Naive thymus-derived CD4-positive, alpha-beta T cell (primary cell): ENCODE measurements at regions not wholly inside any gene's neighbourhood (a gene's known extent, or its start where the extent isn't known, plus 50 kb on each side); places are given as distances from the start of the nearest gene placed in this dataset.
"Not testable (repeated sequence)": the region's sequence is repeated elsewhere in the genome, so short reads cannot be mapped to it uniquely, and the experiment has no call there.

ENCODE experiments used
- ATAC-seq: fragments of 150-1000 bp; cut with Tn5 transposase; 2 replicates; pipeline ENCODE4 v1.10.0; 2021; ENCODE audit warnings: mild to moderate bottlenecking, moderate library complexity
- CTCF ChIA-PET: fragments of 350-600 bp; sonication (Branson Sonifier 250); formaldehyde crosslinking; loops from one replicate; lab custom pipeline; 2021; ENCODE audit warnings: antibody characterized with exemption; lab: Charles Lee
- POLR2A ChIA-PET: fragments of 350-600 bp; sonication (Branson Sonifier 250); formaldehyde crosslinking; loops from one replicate; lab custom pipeline; 2021; ENCODE audit warnings: antibody characterized with exemption, inconsistent platforms; lab: Charles Lee
- DNase-seq, 9 donors: peaks; one replicate each; pipeline versions ENCODE4 v3.0.0 to v3.0.0-alpha.2; 2020 to 2022; ENCODE audit warnings: mixed read lengths in 1 of 9
- H3K27ac ChIP-seq: one replicate; pipeline ENCODE4 v1.7.0; 2013; ENCODE audit warnings: mild to moderate bottlenecking, low read depth, low read length, moderate library complexity
- H3K27me3 ChIP-seq, 2 donors: one replicate each; pipeline ENCODE4 v1.7.0; 2013; ENCODE audit warnings: low read length in 2 of 2, mild to moderate bottlenecking in 2 of 2, moderate library complexity in 2 of 2; ENCODE audit not compliant: control insufficient read depth in 2 of 2, insufficient read depth in 2 of 2
- H3K36me3 ChIP-seq, 3 experiments: 1 replicate in 2 of 3; 2 replicates in 1 of 3; pipeline ENCODE4 v1.7.0; 2013; ENCODE audit warnings: low read length in 3 of 3, mild to moderate bottlenecking in 3 of 3, moderate library complexity in 1 of 3; ENCODE audit not compliant: insufficient read depth in 3 of 3, control insufficient read depth in 2 of 3
- H3K4me1 ChIP-seq, 2 donors: one replicate each; pipeline ENCODE4 v1.7.0; 2013; ENCODE audit warnings: low read length in 2 of 2, mild to moderate bottlenecking in 2 of 2, moderate library complexity in 1 of 2; ENCODE audit not compliant: control insufficient read depth in 2 of 2, insufficient read depth in 2 of 2
- H3K4me3 ChIP-seq: 2 replicates; pipeline ENCODE4 v1.7.0; 2013; ENCODE audit warnings: mild to moderate bottlenecking, low read length
- H3K9me3 ChIP-seq, 3 experiments: 1 replicate in 2 of 3; 2 replicates in 1 of 3; pipeline ENCODE4 v1.7.0; 2013; ENCODE audit warnings: low read length in 3 of 3; ENCODE audit not compliant: control insufficient read depth in 2 of 3
- H3K27ac Mint-ChIP-seq, 9 donors: one replicate each; pipeline ENCODE4 v1.8.0; 2020 to 2022; ENCODE audit warnings: mixed read lengths in 9 of 9, mild to moderate bottlenecking in 8 of 9, moderate library complexity in 5 of 9, inconsistent platforms in 2 of 9
- H3K27me3 Mint-ChIP-seq, 5 donors: one replicate each; pipeline ENCODE4 v1.8.0; 2021 to 2022; ENCODE audit warnings: mixed read lengths in 5 of 5, mild to moderate bottlenecking in 1 of 5
- H3K36me3 Mint-ChIP-seq, 5 donors: one replicate each; pipeline ENCODE4 v1.8.0; 2020 to 2022; ENCODE audit warnings: mixed read lengths in 5 of 5, mild to moderate bottlenecking in 3 of 5, inconsistent platforms in 1 of 5
- H3K4me1 Mint-ChIP-seq, 7 donors: one replicate each; pipeline ENCODE4 v1.8.0; 2020 to 2022; ENCODE audit warnings: mixed read lengths in 7 of 7, mild to moderate bottlenecking in 3 of 7, inconsistent platforms in 1 of 7
- H3K4me3 Mint-ChIP-seq, 10 donors: one replicate each; pipeline ENCODE4 v1.8.0; 2020 to 2022; ENCODE audit warnings: mild to moderate bottlenecking in 10 of 10, mixed read lengths in 10 of 10, moderate library complexity in 6 of 10, inconsistent platforms in 2 of 10
- H3K9me3 Mint-ChIP-seq, 11 donors: one replicate each; pipeline ENCODE4 v1.8.0; 2020 to 2022; ENCODE audit warnings: mixed read lengths in 11 of 11, mild to moderate bottlenecking in 4 of 11, inconsistent platforms in 1 of 11, moderate library complexity in 1 of 11
- intact Hi-C, 2 donors: fragments of 100-400 bp; cut with micrococcal nuclease; formaldehyde crosslinking; loops; one replicate each; pipeline ENCODE4 v1.15.1; 2023

- Mint-ChIP-seq H3K4me1 (no peaks in the 10 kb centered on the region), H3K27ac (no peak overlapping the region), H3K27me3 (no peaks in the 10 kb centered on the region), H3K9me3 (peaks cover 5 to 25% (median 11%) of the 10 kb centered on the region in 11 donors), H3K36me3 (peaks cover 0 to 5% (median 0%) of the 10 kb centered on the region in 5 donors), H3K4me3 (no peak overlapping the region)
- H3K4me1 ChIP-seq = no peaks in the 10 kb centered on the region
- H3K9me3 ChIP-seq = no peaks in the 10 kb centered on the region
- CTCF ChIA-PET = no interaction called here
- no peak for ATAC-seq
- intact Hi-C loops = no loop called here
- no peaks in the 10 kb centered on the region for H3K27me3 ChIP-seq
- H3K36me3 ChIP-seq = no peaks in the 10 kb centered on the region
- H3K4me3 ChIP-seq = no peak overlapping the region
- H3K27ac ChIP-seq = no peak overlapping the region
- POLR2A ChIA-PET = no interaction called here
- no peak for DNase-seq
Observed at GRCh38 chr13:55007681-55008080, 1979.1 kb downstream of the OLFM4 start.

DNA sequence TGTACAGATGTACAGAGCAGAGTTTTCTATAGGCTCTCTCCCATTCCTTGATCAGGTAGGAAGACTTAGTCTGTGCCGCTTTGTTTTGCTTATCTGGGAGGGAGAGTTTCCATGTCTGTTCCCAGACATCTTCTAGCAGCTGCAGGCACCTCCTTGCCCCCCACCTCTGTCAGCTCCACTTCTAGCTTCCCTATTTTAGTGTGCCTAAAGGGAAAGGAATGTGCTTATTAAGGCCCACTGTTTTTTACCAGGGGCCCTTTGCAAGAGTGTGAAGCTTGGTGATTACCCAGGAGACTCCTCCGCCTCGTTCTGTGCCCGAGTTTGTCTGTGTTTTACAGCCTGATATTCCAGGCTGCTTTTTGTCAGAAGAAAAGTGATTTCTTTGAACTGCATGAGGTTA, 1984.4 kb downstream of the OLFM4 start:
- H3K4me1 ChIP-seq = no peaks in the 10 kb centered on the region
- no peak overlapping the region for H3K27ac ChIP-seq
- POLR2A ChIA-PET = no interaction called here
- H3K4me1 Mint-ChIP-seq = no peaks in the 10 kb centered on the region
- peaks cover 0 to 42% (median 11%) of the 10 kb centered on the region in 11 donors for H3K9me3 Mint-ChIP-seq
- no peaks in the 10 kb centered on the region for H3K9me3 ChIP-seq
- no peaks in the 10 kb centered on the region for H3K27me3 Mint-ChIP-seq
- DNase-seq (no peak), ATAC-seq (no peak)
- H3K4me3 ChIP-seq = no peak overlapping the region
- intact Hi-C loops = no loop called here
- H3K27me3 ChIP-seq = no peaks in the 10 kb centered on the region
- no peak overlapping the region for H3K27ac Mint-ChIP-seq
- H3K4me3 Mint-ChIP-seq = no peak overlapping the region
- CTCF ChIA-PET = no interaction called here
- no peaks in the 10 kb centered on the region for H3K36me3 ChIP-seq
- H3K36me3 Mint-ChIP-seq = no peaks in the 10 kb centered on the region

DNA sequence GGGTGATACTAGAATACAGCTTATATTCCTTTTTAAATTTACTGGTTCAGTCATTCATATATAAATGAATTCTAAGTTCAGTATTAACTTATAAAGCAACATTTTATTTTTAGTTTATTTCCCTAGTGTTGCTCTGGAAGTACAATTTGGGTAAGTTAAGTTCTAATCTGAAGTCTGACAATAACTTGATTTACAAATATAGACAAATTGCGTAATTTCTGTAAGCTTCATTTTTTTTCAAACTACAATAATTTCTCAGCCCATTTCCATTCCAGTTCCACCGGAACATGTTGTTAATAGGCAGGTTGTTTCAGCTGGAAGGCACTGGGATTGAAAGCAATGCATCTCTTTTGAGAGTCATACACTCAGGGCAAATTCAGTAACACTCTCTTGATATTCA, 2000.7 kb downstream of the OLFM4 start:
- Mint-ChIP-seq H3K27me3 (no peaks in the 10 kb centered on the region), H3K4me3 (no peak overlapping the region), H3K9me3 (peaks cover 4 to 22% (median 14%) of the 10 kb centered on the region in 11 donors), H3K4me1 (no peaks in the 10 kb centered on the region), H3K27ac (no peak overlapping the region), H3K36me3 (peaks cover 0 to 5% (median 0%) of the 10 kb centered on the region in 5 donors)
- DNase-seq (no peak), ATAC-seq (no peak)
- H3K4me3 ChIP-seq = no peak overlapping the region
- peaks cover 0 to 16% (median 0%) of the 10 kb centered on the region in 3 experiments for H3K9me3 ChIP-seq
- intact Hi-C loops = no loop called here
- H3K4me1 ChIP-seq = no peaks in the 10 kb centered on the region
- no peaks in the 10 kb centered on the region for H3K36me3 ChIP-seq
- ChIA-PET CTCF (interaction anchor here (0.7 to 0.9 kb wide), 2 partner anchors 12 to 18 kb away, joined by 4 read pairs; no protein-coding TSS in a partner anchor), POLR2A (no interaction called here)
- H3K27me3 ChIP-seq = no peaks in the 10 kb centered on the region
- H3K27ac ChIP-seq = no peak overlapping the region

DNA sequence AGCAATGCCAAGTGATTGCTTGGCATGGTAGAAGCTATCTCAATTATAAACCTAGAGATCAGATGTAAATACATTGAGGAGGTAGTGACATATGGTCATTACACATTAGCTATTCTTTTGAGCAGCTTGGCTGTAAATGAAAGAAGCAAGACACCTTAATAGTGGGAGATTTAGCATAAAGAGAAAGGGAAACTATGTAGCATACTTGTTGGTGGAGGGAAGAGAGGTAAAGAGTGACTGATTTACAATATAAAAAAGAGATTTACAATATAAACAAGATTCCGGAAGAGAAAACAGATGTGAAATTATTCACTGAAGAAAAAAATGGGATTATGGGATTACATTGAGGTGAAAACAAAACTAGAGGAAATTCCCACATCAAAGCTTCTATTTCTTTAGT, 2009.6 kb downstream of the OLFM4 start:
- peaks cover 0 to 4% (median 0%) of the 10 kb centered on the region in 3 experiments for H3K9me3 ChIP-seq
- CTCF ChIA-PET = no interaction called here
- Mint-ChIP-seq H3K36me3 (no peaks in the 10 kb centered on the region), H3K4me1 (no peaks in the 10 kb centered on the region), H3K4me3 (no peak overlapping the region), H3K9me3 (peaks cover 0 to 30% (median 7%) of the 10 kb centered on the region in 11 donors), H3K27ac (no peak overlapping the region), H3K27me3 (no peaks in the 10 kb centered on the region)
- no peak overlapping the region for H3K27ac ChIP-seq
- DNase-seq (no peak), ATAC-seq (no peak)
- H3K36me3 ChIP-seq = no peaks in the 10 kb centered on the region
- H3K27me3 ChIP-seq = no peaks in the 10 kb centered on the region
- H3K4me1 ChIP-seq = no peaks in the 10 kb centered on the region
- intact Hi-C loops = no loop called here
- no peak overlapping the region for H3K4me3 ChIP-seq
- POLR2A ChIA-PET = no interaction called here

DNA sequence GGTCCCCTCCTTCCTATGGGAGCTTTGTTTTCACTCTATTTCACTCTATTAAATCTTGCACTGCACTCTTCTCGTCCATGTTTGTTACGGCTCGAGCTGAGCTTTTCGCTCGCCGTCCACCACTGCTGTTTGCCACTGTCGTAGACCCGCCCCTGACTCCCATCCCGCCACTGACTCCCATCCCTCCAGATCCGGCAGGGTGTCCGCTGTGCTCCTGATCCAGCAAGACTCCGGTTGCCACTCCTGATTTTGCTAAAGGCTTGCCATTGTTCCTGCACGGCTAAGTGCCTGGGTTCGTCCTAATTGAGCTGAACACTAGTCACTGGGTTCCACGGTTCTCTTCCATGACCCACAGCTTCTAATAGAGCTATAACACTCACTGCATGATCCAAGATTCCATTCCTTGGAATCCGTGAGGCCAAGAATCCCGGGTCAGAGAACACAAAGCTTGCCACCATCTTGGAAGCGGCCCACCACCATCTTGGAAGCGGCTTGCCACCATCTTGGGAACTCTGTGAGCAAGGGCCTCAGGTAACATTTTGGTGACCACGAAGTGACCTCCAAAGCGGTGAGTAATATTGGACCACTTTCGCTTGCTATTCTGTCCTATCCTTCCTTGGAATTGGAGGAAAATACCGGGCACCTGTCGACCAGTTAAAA, 2025.4 kb downstream of the OLFM4 start:
- H3K9me3 ChIP-seq, intact Hi-C loops, DNase-seq, H3K4me3 ChIP-seq, ATAC-seq, H3K27me3 ChIP-seq, H3K4me3 Mint-ChIP-seq, CTCF ChIA-PET, H3K27ac Mint-ChIP-seq, H3K27me3 Mint-ChIP-seq, H3K36me3 Mint-ChIP-seq, H3K4me1 ChIP-seq, H3K36me3 ChIP-seq, H3K4me1 Mint-ChIP-seq, H3K27ac ChIP-seq, POLR2A ChIA-PET: not testable (repeated sequence)
- H3K9me3 Mint-ChIP-seq = peaks cover 5 to 28% (median 17%) of the 10 kb centered on the region in 11 donors

- POLR2A ChIA-PET, H3K4me3 ChIP-seq, intact Hi-C loops, H3K27me3 Mint-ChIP-seq, H3K4me3 Mint-ChIP-seq, CTCF ChIA-PET, H3K9me3 ChIP-seq, DNase-seq, H3K4me1 ChIP-seq, H3K36me3 ChIP-seq, H3K36me3 Mint-ChIP-seq, H3K4me1 Mint-ChIP-seq, H3K27ac Mint-ChIP-seq, ATAC-seq, H3K27ac ChIP-seq, H3K27me3 ChIP-seq: not testable (repeated sequence)
- H3K9me3 Mint-ChIP-seq = peaks cover 3 to 30% (median 16%) of the 10 kb centered on the region in 11 donors
Observed at GRCh38 chr13:55055666-55056065, 2027.1 kb downstream of the OLFM4 start.

- ATAC-seq (no peak), DNase-seq (no peak)
- no peaks in the 10 kb centered on the region for H3K4me1 ChIP-seq
- H3K36me3 ChIP-seq = no peaks in the 10 kb centered on the region
- Mint-ChIP-seq H3K4me1 (no peaks in the 10 kb centered on the region), H3K27me3 (no peaks in the 10 kb centered on the region), H3K27ac (no peak overlapping the region), H3K4me3 (no peak overlapping the region), H3K36me3 (no peaks in the 10 kb centered on the region), H3K9me3 (peaks cover 0 to 16% (median 9%) of the 10 kb centered on the region in 11 donors)
- intact Hi-C loops = no loop called here
- H3K9me3 ChIP-seq = no peaks in the 10 kb centered on the region
- ChIA-PET CTCF (no interaction called here), POLR2A (no interaction called here)
- no peaks in the 10 kb centered on the region for H3K27me3 ChIP-seq
- H3K4me3 ChIP-seq = no peak overlapping the region
- no peak overlapping the region for H3K27ac ChIP-seq
Observed at GRCh38 chr13:55062662-55063061, 2034.0 kb downstream of the OLFM4 start.
